Ovary (tissue), 7 donors: ENCODE measurements at regions not wholly inside any gene's neighbourhood (a gene's known extent, or its start where the extent isn't known, plus 50 kb on each side); places are given as distances from the start of the nearest gene placed in this dataset.

Experiments
- DNase-seq, 5 donors: peaks; one replicate each; pipeline ENCODE4 v3.0.0-alpha.2; 2019 to 2020
- H3K27ac ChIP-seq, 2 donors: fragments of 200-600 bp; one replicate each; pipeline versions ENCODE4 v1.5.1 to v1.8.0; 2019 to 2022
- H3K27me3 ChIP-seq: fragments of 200-600 bp; one replicate; pipeline ENCODE4 v1.8.0; 2022
- H3K36me3 ChIP-seq: fragments of 200-600 bp; sonication (generic); one replicate; pipeline ENCODE4 v1.5.1; 2019
- H3K4me1 ChIP-seq: one replicate; pipeline ENCODE4 v1.8.1; 2013; ENCODE audit warnings: mild to moderate bottlenecking, moderate library complexity; ENCODE audit not compliant: insufficient read depth
- H3K4me3 ChIP-seq: fragments of 200-600 bp; sonication (generic); one replicate; pipeline ENCODE4 v1.5.1; 2017
- H3K9me3 ChIP-seq, 2 donors: fragments of 200-600 bp in 1 of 2; sonication (generic) in 1 of 2; one replicate each; pipeline versions ENCODE4 v1.5.1 to v1.8.1; 2013 to 2019; ENCODE audit warnings: mild to moderate bottlenecking in 1 of 2, moderate library complexity in 1 of 2
- EP300 ChIP-seq: sonication (generic); formaldehyde crosslinking; IDR thresholded peaks from one replicate; pipeline ENCODE4 v1.6.1; 2017; ENCODE audit warnings: antibody characterized with exemption
- POLR2A ChIP-seq: fragments of 450-650 bp; IDR thresholded peaks from one replicate; pipeline ENCODE4 v1.6.1; 2017; ENCODE audit warnings: antibody characterized with exemption, mild to moderate bottlenecking, moderate library complexity
- WGBS, 3 donors: extraction: QIAGEN DNeasy Blood & Tissue Kit in 1 of 3; methylation state at CpG; one replicate each; pipeline versions ENCODE4 v1.1.5 to v1.1.7; 2013 to 2017; 5-methylcytosine and 5-hydroxymethylcytosine counted together
- intact Hi-C, 4 donors: fragments of 100-400 bp; cut with DNase I; formaldehyde crosslinking; loops; one replicate each; pipeline versions ENCODE4 v1.11.0 to v1.15.1; 2022 to 2023
- TF ChIP-seq, protein P1 (sequence below), 3 donors: fragments of 450-650 bp in 2 of 3; fragments of 200-600 bp in 1 of 3; IDR thresholded peaks; one replicate each; pipeline versions ENCODE4 v1.5.1 to v1.8.0; 2016 to 2022; ENCODE audit warnings: antibody characterized with exemption in 3 of 3, mild to moderate bottlenecking in 1 of 3
- donor health status: DM: no; HTN: no; CAD: no; lungs with moderate emphysema.
- donor health status: DM: no; HTN: no; CAD: no.
- donor health status: Bipolar disorder and iron deficiency.
- donor health status: DM: no; HTN: no; CAD: no.
- donor health status: DM: yes; HTN: yes; CAD: no.

DNA sequence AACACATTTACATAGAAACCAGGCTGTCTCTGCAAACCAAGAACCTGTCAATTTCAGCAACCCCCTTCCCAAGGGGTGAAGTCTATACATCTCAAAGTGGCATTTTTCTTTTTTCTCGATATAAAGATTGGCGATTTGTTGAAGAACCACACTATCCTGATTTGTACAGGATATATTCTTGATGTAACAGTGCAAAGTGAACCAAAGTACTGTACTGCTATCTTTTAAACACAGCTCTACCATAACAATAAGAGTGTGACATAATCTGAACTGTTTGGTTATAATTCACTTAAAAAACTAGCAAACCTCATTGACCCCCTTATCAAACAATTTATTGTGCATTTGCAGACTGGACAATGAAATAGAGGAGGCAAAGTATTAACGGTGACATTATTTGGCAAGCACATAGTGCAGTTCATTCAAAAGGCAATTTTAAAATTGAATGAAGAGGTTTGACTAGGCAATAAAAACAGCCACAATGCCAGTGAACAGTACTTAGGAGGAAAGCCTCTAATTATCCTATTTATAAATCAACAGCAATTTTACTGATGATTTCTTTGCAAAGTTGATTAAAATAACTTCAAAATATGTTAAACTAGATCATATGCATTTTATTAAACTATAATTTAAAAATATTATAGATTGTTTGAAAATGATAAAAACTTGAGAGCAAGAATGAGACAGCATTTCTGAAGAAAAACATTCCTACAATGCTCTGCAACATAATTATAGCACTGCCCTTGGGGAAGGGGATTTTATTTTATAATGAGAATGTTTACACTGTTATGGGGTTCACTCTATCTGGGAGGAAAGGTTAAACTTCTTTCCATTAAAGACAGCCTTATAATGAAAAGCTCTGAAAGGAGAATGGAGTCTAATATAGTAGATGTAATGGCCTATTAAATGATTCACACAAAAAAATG, 440.9 kb downstream of the ZEB2 start:
- intact Hi-C loops = no loop called here
- no peak for DNase-seq
- Histone ChIP-seq H3K27ac (no peak overlapping the region), H3K4me1 (peaks cover 12% of the 10 kb centered on the region), H3K36me3 (no peaks in the 10 kb centered on the region), H3K27me3 (no peaks in the 10 kb centered on the region), H3K9me3 (no peaks in the 10 kb centered on the region), H3K4me3 (no peak overlapping the region)
- TF ChIP-seq, protein P1, sequence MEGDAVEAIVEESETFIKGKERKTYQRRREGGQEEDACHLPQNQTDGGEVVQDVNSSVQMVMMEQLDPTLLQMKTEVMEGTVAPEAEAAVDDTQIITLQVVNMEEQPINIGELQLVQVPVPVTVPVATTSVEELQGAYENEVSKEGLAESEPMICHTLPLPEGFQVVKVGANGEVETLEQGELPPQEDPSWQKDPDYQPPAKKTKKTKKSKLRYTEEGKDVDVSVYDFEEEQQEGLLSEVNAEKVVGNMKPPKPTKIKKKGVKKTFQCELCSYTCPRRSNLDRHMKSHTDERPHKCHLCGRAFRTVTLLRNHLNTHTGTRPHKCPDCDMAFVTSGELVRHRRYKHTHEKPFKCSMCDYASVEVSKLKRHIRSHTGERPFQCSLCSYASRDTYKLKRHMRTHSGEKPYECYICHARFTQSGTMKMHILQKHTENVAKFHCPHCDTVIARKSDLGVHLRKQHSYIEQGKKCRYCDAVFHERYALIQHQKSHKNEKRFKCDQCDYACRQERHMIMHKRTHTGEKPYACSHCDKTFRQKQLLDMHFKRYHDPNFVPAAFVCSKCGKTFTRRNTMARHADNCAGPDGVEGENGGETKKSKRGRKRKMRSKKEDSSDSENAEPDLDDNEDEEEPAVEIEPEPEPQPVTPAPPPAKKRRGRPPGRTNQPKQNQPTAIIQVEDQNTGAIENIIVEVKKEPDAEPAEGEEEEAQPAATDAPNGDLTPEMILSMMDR (IDR thresholded peaks at IDR 0.05) = no peak
- no peak for TF ChIP-seq EP300
- no peak for TF ChIP-seq POLR2A
- 55 to 59% (median 57%) methylated on average over 3 of the region's 3 CpGs for WGBS, 3 donors

DNA sequence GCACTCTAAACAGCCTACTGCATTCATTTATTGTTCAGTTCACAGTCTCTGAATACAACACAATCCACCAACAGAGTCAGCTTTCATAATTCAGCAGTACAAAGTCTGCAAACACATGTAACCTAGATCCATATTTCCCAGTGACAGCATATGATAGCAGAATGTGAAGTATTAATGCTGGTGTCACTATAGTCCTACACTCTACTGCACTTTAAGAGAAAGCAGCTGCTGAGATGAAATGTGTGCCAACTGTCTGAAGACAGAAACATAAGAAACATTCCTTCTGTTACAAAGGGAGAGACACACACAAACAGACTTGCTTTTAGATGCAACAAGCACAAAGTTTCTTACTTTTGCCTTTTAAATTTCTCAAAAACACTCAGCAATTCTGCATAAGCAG, 441.8 kb downstream of the ZEB2 start:
- no peak overlapping the region for H3K4me3 ChIP-seq
- no peak overlapping the region for H3K27ac ChIP-seq
- no peaks in the 10 kb centered on the region for H3K27me3 ChIP-seq
- no peaks in the 10 kb centered on the region for H3K9me3 ChIP-seq
- TF ChIP-seq EP300 (no peak), POLR2A (no peak)
- TF ChIP-seq, protein P1 (IDR thresholded peaks at IDR 0.05) = no peak
- DNase-seq = no peak
- peaks cover 9% of the 10 kb centered on the region for H3K4me1 ChIP-seq
- no peaks in the 10 kb centered on the region for H3K36me3 ChIP-seq
- intact Hi-C loops = no loop called here

GRCh38 chr2:144074450-144074849, 445.5 kb downstream of the ZEB2 start:
- H3K4me1 ChIP-seq = no peaks in the 10 kb centered on the region
- no peaks in the 10 kb centered on the region for H3K36me3 ChIP-seq
- DNase-seq = no peak
- no peak overlapping the region for H3K4me3 ChIP-seq
- intact Hi-C loops = no loop called here
- no peaks in the 10 kb centered on the region for H3K9me3 ChIP-seq
- TF ChIP-seq, protein P1 (IDR thresholded peaks at IDR 0.05) = no peak
- no peak for TF ChIP-seq POLR2A
- no peak overlapping the region for H3K27ac ChIP-seq
- H3K27me3 ChIP-seq = no peaks in the 10 kb centered on the region
- 43 to 73% (median 60%) methylated on average over 3 of the region's 3 CpGs for WGBS, 3 donors

DNA sequence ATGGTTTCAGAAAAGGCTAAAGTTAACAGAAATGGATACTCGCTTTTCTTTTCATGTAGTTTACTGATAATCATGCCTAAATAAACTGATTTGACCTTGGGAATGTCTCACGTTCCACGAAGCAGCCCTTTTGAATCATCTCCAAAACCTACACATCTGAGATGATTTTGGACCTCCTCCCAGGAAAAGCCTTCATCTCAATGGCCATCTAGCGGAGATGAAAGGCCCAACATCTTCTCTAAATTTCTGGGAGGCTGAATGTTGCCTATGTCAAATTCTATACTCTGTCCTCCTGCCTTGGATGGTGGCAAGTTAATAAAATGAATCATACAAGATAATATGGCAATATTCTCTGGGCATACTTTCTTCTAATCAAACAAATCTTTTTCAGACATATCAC, 448.5 kb downstream of the ZEB2 start:
- H3K4me1 ChIP-seq = no peaks in the 10 kb centered on the region
- H3K27ac ChIP-seq = no peak overlapping the region
- no peaks in the 10 kb centered on the region for H3K27me3 ChIP-seq
- no peak for DNase-seq
- no peaks in the 10 kb centered on the region for H3K9me3 ChIP-seq
- no peaks in the 10 kb centered on the region for H3K36me3 ChIP-seq
- 20 to 46% (median 31%) methylated on average over 4 of the region's 4 CpGs for WGBS, 3 donors
- TF ChIP-seq EP300 = no peak
- no peak for TF ChIP-seq POLR2A
- TF ChIP-seq, protein P1 (IDR thresholded peaks at IDR 0.05) = no peak
- intact Hi-C loops = no loop called here
- no peak overlapping the region for H3K4me3 ChIP-seq
